ENCODE measurements at regions not wholly inside any gene's neighbourhood (a gene's known extent, or its start where the extent isn't known, plus 50 kb on each side); places are given as distances from the start of the nearest gene placed in this dataset.

GRCh38 chr12:115838952-115839351, 438.5 kb downstream of the MED13L start:
- TF ChIP-seq, protein P1, sequence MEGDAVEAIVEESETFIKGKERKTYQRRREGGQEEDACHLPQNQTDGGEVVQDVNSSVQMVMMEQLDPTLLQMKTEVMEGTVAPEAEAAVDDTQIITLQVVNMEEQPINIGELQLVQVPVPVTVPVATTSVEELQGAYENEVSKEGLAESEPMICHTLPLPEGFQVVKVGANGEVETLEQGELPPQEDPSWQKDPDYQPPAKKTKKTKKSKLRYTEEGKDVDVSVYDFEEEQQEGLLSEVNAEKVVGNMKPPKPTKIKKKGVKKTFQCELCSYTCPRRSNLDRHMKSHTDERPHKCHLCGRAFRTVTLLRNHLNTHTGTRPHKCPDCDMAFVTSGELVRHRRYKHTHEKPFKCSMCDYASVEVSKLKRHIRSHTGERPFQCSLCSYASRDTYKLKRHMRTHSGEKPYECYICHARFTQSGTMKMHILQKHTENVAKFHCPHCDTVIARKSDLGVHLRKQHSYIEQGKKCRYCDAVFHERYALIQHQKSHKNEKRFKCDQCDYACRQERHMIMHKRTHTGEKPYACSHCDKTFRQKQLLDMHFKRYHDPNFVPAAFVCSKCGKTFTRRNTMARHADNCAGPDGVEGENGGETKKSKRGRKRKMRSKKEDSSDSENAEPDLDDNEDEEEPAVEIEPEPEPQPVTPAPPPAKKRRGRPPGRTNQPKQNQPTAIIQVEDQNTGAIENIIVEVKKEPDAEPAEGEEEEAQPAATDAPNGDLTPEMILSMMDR (IDR thresholded peaks at IDR 0.05) = no peak
- no peak for TF ChIP-seq POLR2A (IDR thresholded peaks at IDR 0.05)

Measured in thyroid gland (tissue), 4 donors.